HepG2 (cell line): ENCODE measurements at regions not wholly inside any gene's neighbourhood (a gene's known extent, or its start where the extent isn't known, plus 50 kb on each side); places are given as distances from the start of the nearest gene placed in this dataset.
A peak's percentile ranks its signal among the peaks of the same experiment; 100 is the strongest.

Experiments used
- ATF4 ChIP-seq, 2 experiments: fragments of 450-650 bp in 1 of 2; sonication (generic) in 1 of 2; formaldehyde crosslinking; IDR thresholded peaks; 2 replicates each; pipeline versions ENCODE4 v1.5.0 to v1.8.0; 2020 to 2022; ENCODE audit warnings: mild to moderate bottlenecking in 1 of 2, missing genetic modification reagents in 1 of 2
- ATRX ChIP-seq: sonication (generic); formaldehyde crosslinking; IDR thresholded peaks from 2 replicates; pipeline ENCODE4 v1.4.0; 2020; ENCODE audit warnings: missing genetic modification reagents, borderline replicate concordance
- ETV6 ChIP-seq: sonication (generic); formaldehyde crosslinking; conservative IDR thresholded peaks from 2 replicates; pipeline ENCODE4 v1.4.0; 2020; ENCODE audit warnings: missing genetic modification reagents
- HHEX ChIP-seq: IDR thresholded peaks from 2 replicates; pipeline ENCODE4 v1.6.1; 2016; ENCODE audit warnings: control low read depth
- IKZF4 ChIP-seq: sonication (generic); formaldehyde crosslinking; IDR thresholded peaks from 2 replicates; pipeline ENCODE4 v1.5.1; 2020; ENCODE audit warnings: borderline replicate concordance, mild to moderate bottlenecking, low read depth, missing genetic modification reagents; ENCODE audit errors: not compliant biosample characterization
- KLF11 ChIP-seq: IDR thresholded peaks from 2 replicates; pipeline ENCODE4 v1.6.1; 2016; ENCODE audit warnings: missing compliant biosample characterization
- MZF1 ChIP-seq: sonication (generic); formaldehyde crosslinking; IDR thresholded peaks from 2 replicates; pipeline ENCODE4 v1.8.1; 2023; ENCODE audit warnings: mild to moderate bottlenecking, missing genetic modification reagents, borderline replicate concordance
- NR2C2 ChIP-seq: sonication (generic); formaldehyde crosslinking; IDR thresholded peaks from 2 replicates; pipeline ENCODE4 v1.4.0; 2020; ENCODE audit warnings: missing genetic modification reagents, mild to moderate bottlenecking, moderate library complexity, borderline replicate concordance
- RFX1 ChIP-seq: fragments of 450-650 bp; IDR thresholded peaks from 2 replicates; pipeline ENCODE4 v1.6.1; 2017
- ZBTB25 ChIP-seq: IDR thresholded peaks from 2 replicates; pipeline ENCODE4 v1.6.1; 2018; ENCODE audit warnings: missing genetic modification reagents
- ZBTB26 ChIP-seq: IDR thresholded peaks from 2 replicates; pipeline ENCODE4 v1.6.1; 2016; ENCODE audit warnings: missing compliant biosample characterization, missing genetic modification reagents, borderline replicate concordance
- ZNF350 ChIP-seq: sonication (generic); formaldehyde crosslinking; IDR thresholded peaks from 2 replicates; pipeline ENCODE4 v1.4.0; 2020; ENCODE audit warnings: mild to moderate bottlenecking, low read depth, missing genetic modification reagents, borderline replicate concordance
- ZNF44 ChIP-seq: sonication (generic); formaldehyde crosslinking; IDR thresholded peaks from 2 replicates; pipeline ENCODE4 v1.5.1; 2020; ENCODE audit warnings: mild to moderate bottlenecking, missing genetic modification reagents
- ZNF451 ChIP-seq: sonication (generic); formaldehyde crosslinking; IDR thresholded peaks from 2 replicates; pipeline ENCODE4 v1.5.0; 2020; ENCODE audit warnings: mild to moderate bottlenecking, missing genetic modification reagents
- TF ChIP-seq, protein P1 (sequence below): sonication (generic); formaldehyde crosslinking; IDR thresholded peaks from 2 replicates; pipeline ENCODE4 v1.5.0; 2020; ENCODE audit warnings: mild to moderate bottlenecking, missing genetic modification reagents
- TF ChIP-seq, protein P2 (sequence below), 2 experiments: sonication (generic) in 1 of 2; formaldehyde crosslinking in 1 of 2; IDR thresholded peaks; 2 replicates each; pipeline versions ENCODE4 v1.6.1 to v1.9.0; 2014 to 2022; ENCODE audit warnings: antibody characterized with exemption in 1 of 2, borderline replicate concordance in 1 of 2, inconsistent platforms in 1 of 2, low read depth in 1 of 2, missing genetic modification reagents in 1 of 2

DNA sequence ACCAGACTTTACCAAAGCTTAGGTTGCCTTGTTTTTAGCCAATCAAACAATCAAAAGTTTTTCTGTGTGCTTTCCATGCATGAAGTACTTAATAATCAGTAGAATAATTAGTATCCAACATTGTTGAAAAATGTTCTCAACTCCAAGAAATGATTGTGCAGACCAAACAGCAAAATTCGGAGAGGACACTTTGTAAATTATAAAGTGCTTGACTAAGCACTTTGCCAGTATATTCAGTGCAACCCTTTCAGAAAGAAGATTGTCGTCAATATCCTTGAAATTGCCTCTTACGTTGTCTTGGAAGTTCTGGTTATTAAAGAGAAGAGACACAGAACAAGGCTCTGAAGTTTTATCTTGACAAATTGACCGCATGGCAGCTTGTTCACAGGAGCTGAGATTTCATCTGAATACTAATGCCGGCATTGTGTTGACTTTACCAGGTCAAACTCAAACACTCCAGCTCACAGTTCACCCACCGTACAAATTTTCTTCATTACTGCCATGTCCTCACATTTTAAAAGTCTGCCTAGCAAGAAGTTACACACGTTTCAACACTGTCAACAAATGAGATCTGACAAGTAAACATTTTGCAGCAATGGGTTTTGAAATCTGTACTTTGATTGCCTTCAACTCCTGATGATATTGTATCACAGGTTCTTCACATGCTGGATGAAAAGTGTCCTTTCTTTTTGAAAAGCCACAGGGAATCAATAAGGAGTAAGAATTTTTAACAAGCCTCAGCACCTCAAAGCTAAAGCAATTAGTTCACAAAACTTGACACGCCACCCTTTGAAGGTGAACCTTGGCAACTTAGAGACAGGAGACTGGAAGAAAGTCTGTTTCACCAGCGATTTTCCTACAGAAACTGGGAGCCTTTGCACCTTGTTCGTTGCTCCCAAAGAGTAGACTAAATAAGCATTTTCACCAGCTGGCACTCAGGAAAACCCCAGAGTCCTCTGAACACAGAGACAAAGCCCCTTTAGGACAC, 150.9 kb downstream of the RFC3 start (continued):
- TF ChIP-seq RFX1 (no peak), NR2C2 (CRISPR knock-in tag) (peak; percentile 71; the same call in 1 of the 2 replicates), ATF4 (CRISPR knock-in tag; IDR thresholded peaks at IDR 0.05) (peak in 1 of 2 experiments; percentile 85; a peak in 2 of 4 replicates), ZBTB26 (CRISPR knock-in tag) (no peak), ZNF44 (CRISPR knock-in tag) (no peak), IKZF4 (no peak), ZNF350 (CRISPR knock-in tag) (no peak), ETV6 (CRISPR knock-in tag) (no peak), ZNF451 (CRISPR knock-in tag) (no peak), MZF1 (CRISPR knock-in tag) (no peak), KLF11 (CRISPR knock-in tag) (no peak), ATRX (CRISPR knock-in tag) (no peak), HHEX (peak; percentile 79), ZBTB25 (peak; percentile 66; the same call in 1 of the 2 replicates)
- TF ChIP-seq, protein P1, sequence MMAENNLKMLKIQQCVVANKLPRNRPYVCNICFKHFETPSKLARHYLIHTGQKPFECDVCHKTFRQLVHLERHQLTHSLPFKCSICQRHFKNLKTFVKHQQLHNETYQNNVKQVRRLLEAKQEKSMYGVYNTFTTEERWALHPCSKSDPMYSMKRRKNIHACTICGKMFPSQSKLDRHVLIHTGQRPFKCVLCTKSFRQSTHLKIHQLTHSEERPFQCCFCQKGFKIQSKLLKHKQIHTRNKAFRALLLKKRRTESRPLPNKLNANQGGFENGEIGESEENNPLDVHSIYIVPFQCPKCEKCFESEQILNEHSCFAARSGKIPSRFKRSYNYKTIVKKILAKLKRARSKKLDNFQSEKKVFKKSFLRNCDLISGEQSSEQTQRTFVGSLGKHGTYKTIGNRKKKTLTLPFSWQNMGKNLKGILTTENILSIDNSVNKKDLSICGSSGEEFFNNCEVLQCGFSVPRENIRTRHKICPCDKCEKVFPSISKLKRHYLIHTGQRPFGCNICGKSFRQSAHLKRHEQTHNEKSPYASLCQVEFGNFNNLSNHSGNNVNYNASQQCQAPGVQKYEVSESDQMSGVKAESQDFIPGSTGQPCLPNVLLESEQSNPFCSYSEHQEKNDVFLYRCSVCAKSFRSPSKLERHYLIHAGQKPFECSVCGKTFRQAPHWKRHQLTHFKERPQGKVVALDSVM (CRISPR knock-in tag): 0 out of 2 replicates have a peak, but pooled peaks have one; percentile 18
- TF ChIP-seq, protein P2, sequence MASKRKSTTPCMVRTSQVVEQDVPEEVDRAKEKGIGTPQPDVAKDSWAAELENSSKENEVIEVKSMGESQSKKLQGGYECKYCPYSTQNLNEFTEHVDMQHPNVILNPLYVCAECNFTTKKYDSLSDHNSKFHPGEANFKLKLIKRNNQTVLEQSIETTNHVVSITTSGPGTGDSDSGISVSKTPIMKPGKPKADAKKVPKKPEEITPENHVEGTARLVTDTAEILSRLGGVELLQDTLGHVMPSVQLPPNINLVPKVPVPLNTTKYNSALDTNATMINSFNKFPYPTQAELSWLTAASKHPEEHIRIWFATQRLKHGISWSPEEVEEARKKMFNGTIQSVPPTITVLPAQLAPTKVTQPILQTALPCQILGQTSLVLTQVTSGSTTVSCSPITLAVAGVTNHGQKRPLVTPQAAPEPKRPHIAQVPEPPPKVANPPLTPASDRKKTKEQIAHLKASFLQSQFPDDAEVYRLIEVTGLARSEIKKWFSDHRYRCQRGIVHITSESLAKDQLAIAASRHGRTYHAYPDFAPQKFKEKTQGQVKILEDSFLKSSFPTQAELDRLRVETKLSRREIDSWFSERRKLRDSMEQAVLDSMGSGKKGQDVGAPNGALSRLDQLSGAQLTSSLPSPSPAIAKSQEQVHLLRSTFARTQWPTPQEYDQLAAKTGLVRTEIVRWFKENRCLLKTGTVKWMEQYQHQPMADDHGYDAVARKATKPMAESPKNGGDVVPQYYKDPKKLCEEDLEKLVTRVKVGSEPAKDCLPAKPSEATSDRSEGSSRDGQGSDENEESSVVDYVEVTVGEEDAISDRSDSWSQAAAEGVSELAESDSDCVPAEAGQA (IDR thresholded peaks at IDR 0.05; ENCODE audit: low read depth): 0 out of 2 replicates have a peak, but pooled peaks have one; percentile 24
- TF ChIP-seq, protein P2 (CRISPR knock-in tag; IDR thresholded peaks at IDR 0.05; ENCODE audit: borderline replicate concordance): 0 out of 2 replicates have a peak, but pooled peaks have one; percentile 74
